Caco-2 (cell line): ENCODE measurements at regions not wholly inside any gene's neighbourhood (a gene's known extent, or its start where the extent isn't known, plus 50 kb on each side); places are given as distances from the start of the nearest gene placed in this dataset.

Source experiments
- BruUV-seq: library from RNA; stranded (reverse); fragments of 400-500 nt; replicated peaks from 2 replicates; lab custom pipeline; 2021; lab: Mats Ljungman, UMichigan
- CTCF ChIA-PET: fragments of 300-600 bp; sonication (Branson Sonifier 250); formaldehyde crosslinking; loops from one replicate; lab custom pipeline; 2022; ENCODE audit warnings: antibody characterized with exemption; lab: Charles Lee
- POLR2A ChIA-PET: fragments of 300-600 bp; sonication (Branson Sonifier 250); formaldehyde crosslinking; loops from one replicate; lab custom pipeline; 2022; ENCODE audit warnings: antibody characterized with exemption; lab: Charles Lee
- DNase-seq, 2 experiments: peaks; one replicate each; pipeline versions ENCODE4 v3.0.0 to v3.0.0-alpha.2; 2020 to 2022
- H3K27me3 ChIP-seq: replicated peaks from 2 replicates; pipeline ENCODE4 v1.6.0; 2011; ENCODE audit warnings: low read length; ENCODE audit not compliant: control insufficient read depth, insufficient read depth
- H3K36me3 ChIP-seq: 2 replicates; pipeline ENCODE4 v1.5.1; 2011; ENCODE audit warnings: low read length; ENCODE audit not compliant: control insufficient read depth, insufficient read depth
- H3K4me1 ChIP-seq: fragments of 250-450 bp; sonication (Bioruptor Pico); 2 replicates; pipeline ENCODE4 v1.5.1; 2020; ENCODE audit warnings: mild to moderate bottlenecking
- H3K4me3 ChIP-seq: 2 replicates; pipeline ENCODE4 v1.5.1; 2011; ENCODE audit warnings: low read depth, mild to moderate bottlenecking, control low read depth, low read length
- H3K9me3 ChIP-seq: fragments of 250-450 bp; sonication (Bioruptor Pico); 2 replicates; pipeline ENCODE4 v1.5.1; 2020; ENCODE audit warnings: mild to moderate bottlenecking, moderate library complexity
- H3K27ac Mint-ChIP-seq: one replicate; pipeline ENCODE4 v1.8.0; 2022; ENCODE audit warnings: mixed read lengths; ENCODE audit not compliant: unreplicated experiment
- H3K27me3 Mint-ChIP-seq: one replicate; pipeline ENCODE4 v1.8.0; 2022; ENCODE audit warnings: mixed read lengths; ENCODE audit not compliant: insufficient read depth, unreplicated experiment
- H3K36me3 Mint-ChIP-seq: one replicate; pipeline ENCODE4 v1.8.0; 2022; ENCODE audit warnings: mild to moderate bottlenecking, mixed read lengths; ENCODE audit not compliant: insufficient read depth, unreplicated experiment
- H3K4me1 Mint-ChIP-seq: one replicate; pipeline ENCODE4 v1.8.0; 2022; ENCODE audit warnings: low read depth, mixed read lengths; ENCODE audit not compliant: unreplicated experiment
- H3K4me3 Mint-ChIP-seq: one replicate; pipeline ENCODE4 v1.8.0; 2022; ENCODE audit warnings: mild to moderate bottlenecking, moderate library complexity, mixed read lengths; ENCODE audit not compliant: unreplicated experiment
- H3K9me3 Mint-ChIP-seq: one replicate; pipeline ENCODE4 v1.8.0; 2022; ENCODE audit warnings: mixed read lengths; ENCODE audit not compliant: unreplicated experiment
- CTCF ChIP-seq, 2 experiments: fragments of 200-600 bp in 1 of 2; IDR thresholded peaks; 1 replicate in 1 of 2; 2 replicates in 1 of 2; pipeline versions ENCODE4 v1.5.1 to v1.8.0; 2011 to 2022; ENCODE audit warnings: antibody characterized with exemption in 1 of 2, control low read depth in 1 of 2, inconsistent platforms in 1 of 2, low read depth in 1 of 2, low read length in 1 of 2, mild to moderate bottlenecking in 1 of 2, moderate library complexity in 1 of 2; ENCODE audit not compliant: insufficient read depth in 1 of 2, severe bottlenecking in 1 of 2, unreplicated experiment in 1 of 2
- intact Hi-C: fragments of 100-400 bp; cut with micrococcal nuclease; formaldehyde crosslinking; loops from one replicate; pipeline ENCODE4 v1.10.0; 2022; ENCODE audit not compliant: unreplicated experiment

GRCh38 chr11:26231252-26231661 lies 100.7 kb upstream of the ANO3 start:
- Histone ChIP-seq H3K9me3 (no peaks in the 10 kb centered on the region), H3K4me3 (no peak overlapping the region), H3K4me1 (no peaks in the 10 kb centered on the region), H3K36me3 (no peaks in the 10 kb centered on the region), H3K27me3 (no peaks in the 10 kb centered on the region)
- ChIA-PET POLR2A (no interaction called here), CTCF (no interaction called here)
- no peak for DNase-seq
- Mint-ChIP-seq H3K4me3 (no peak overlapping the region), H3K27me3 (peaks cover 4% of the 10 kb centered on the region), H3K4me1 (no peaks in the 10 kb centered on the region), H3K27ac (no peak overlapping the region), H3K9me3 (no peaks in the 10 kb centered on the region), H3K36me3 (no peaks in the 10 kb centered on the region)
- TF ChIP-seq CTCF (IDR thresholded peaks at IDR 0.05; ENCODE audit: insufficient read depth in 1 of 2, low read depth in 1 of 2, low read length in 1 of 2, severe bottlenecking in 1 of 2, unreplicated experiment in 1 of 2), result no peak
- intact Hi-C loops, result no loop called here
- no TSS peak for BruUV-seq

- Mint-ChIP-seq H3K9me3 (no peaks in the 10 kb centered on the region), H3K36me3 (no peaks in the 10 kb centered on the region), H3K4me3 (no peak overlapping the region), H3K4me1 (no peaks in the 10 kb centered on the region), H3K27me3 (peaks cover 2% of the 10 kb centered on the region), H3K27ac (no peak overlapping the region)
- POLR2A ChIA-PET, result no interaction called here
- no TSS peak for BruUV-seq
- no peak overlapping the region for H3K4me3 ChIP-seq
- no peaks in the 10 kb centered on the region for H3K27me3 ChIP-seq
- CTCF ChIA-PET, result no interaction called here
- intact Hi-C loops, result no loop called here
- H3K4me1 ChIP-seq, result no peaks in the 10 kb centered on the region
- no peaks in the 10 kb centered on the region for H3K36me3 ChIP-seq
- no peaks in the 10 kb centered on the region for H3K9me3 ChIP-seq
- no peak for DNase-seq
- no peak for TF ChIP-seq CTCF (IDR thresholded peaks at IDR 0.05; ENCODE audit: insufficient read depth in 1 of 2, low read depth in 1 of 2, low read length in 1 of 2, severe bottlenecking in 1 of 2, unreplicated experiment in 1 of 2)
Observed at GRCh38 chr11:26234451-26234850, 97.5 kb upstream of the ANO3 start.

GRCh38 chr11:26243426-26243825 lies 88.5 kb upstream of the ANO3 start:
- H3K36me3 ChIP-seq, result no peaks in the 10 kb centered on the region
- Mint-ChIP-seq H3K27ac (no peak overlapping the region), H3K4me3 (no peak overlapping the region), H3K9me3 (no peaks in the 10 kb centered on the region), H3K4me1 (no peaks in the 10 kb centered on the region), H3K27me3 (no peaks in the 10 kb centered on the region), H3K36me3 (no peaks in the 10 kb centered on the region)
- ChIA-PET POLR2A (no interaction called here), CTCF (no interaction called here)
- intact Hi-C loops, result no loop called here
- no peak overlapping the region for H3K4me3 ChIP-seq
- no peaks in the 10 kb centered on the region for H3K4me1 ChIP-seq
- DNase-seq, result no peak
- H3K27me3 ChIP-seq, result no peaks in the 10 kb centered on the region
- BruUV-seq, result no TSS peak
- no peaks in the 10 kb centered on the region for H3K9me3 ChIP-seq
- TF ChIP-seq CTCF (IDR thresholded peaks at IDR 0.05; ENCODE audit: insufficient read depth in 1 of 2, low read depth in 1 of 2, low read length in 1 of 2, severe bottlenecking in 1 of 2, unreplicated experiment in 1 of 2), result no peak
